ENCODE measurements at regions not wholly inside any gene's neighbourhood (a gene's known extent, or its start where the extent isn't known, plus 50 kb on each side); places are given as distances from the start of the nearest gene placed in this dataset.

DNA sequence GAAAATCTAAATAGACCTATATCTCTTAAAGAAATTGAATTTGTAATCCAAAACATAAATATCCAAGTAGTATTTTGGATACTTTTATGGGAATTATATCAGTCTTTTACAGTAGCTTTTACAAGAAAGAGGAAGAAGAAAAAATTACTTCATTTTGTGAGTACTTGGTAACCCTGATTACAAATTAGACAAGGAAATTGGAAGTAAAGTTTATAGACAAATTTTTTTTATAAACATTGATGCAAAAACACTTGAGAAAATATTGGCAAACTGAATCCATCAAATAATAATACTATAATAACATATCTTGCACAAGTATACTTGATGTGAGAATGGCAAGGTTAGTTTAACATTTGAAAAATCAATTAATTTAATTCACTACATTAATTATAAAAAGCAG, 954.1 kb upstream of the MIR17HG start (continued):
- TF ChIP-seq, protein P1, sequence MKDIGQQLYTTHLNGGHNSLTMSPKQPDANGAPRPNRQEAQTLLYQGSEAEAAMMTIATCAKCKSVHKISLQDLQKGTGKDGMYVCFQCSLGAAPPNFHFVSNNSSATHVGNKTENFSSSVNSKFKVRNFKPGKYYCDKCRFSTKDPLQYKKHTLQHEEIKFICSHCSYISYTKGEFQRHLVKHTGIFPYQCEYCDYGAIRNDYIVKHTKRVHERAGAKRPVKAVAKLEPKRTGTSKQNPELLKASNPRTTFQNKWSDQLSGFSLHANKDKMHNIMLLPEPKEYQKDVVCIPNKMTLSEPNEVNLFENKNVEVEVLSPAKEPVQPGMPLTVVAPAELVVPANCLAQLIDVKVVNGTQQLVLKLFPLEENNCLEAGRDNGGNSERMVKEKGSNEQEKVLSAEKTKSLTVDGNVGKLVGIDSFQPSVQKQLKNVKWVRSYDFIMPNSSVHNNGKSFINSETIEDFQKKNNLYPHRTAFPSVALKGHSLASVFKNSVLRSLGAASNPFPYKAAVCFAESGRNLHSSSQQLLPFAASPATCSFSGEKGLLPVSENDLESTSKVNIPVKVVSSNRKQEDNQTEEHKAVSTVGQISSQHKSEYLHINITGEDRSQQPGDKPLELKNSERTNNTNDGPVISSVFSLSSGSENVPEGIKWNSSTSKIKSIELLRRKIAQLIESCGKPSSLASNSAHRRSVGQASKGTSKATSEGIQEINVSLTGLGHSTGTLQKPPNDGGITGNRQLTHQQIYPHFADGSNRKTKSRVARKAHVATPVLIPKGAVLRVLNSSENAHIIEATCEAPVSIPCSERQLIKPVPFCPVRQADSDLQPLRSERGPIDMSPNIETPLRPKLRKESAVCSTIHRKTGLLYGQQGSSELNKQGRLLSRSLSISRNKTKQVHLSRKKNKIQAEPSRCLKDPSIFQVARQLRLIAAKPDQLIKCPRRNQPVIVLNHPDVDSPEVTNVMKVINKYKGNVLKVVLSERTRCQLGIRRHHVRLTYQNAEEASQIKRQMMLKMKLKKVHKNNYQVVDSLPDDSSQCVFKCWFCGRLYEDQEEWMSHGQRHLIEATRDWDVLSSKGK (CRISPR knock-in tag; IDR thresholded peaks at IDR 0.05) = 0 out of 2 replicates have a peak, but pooled peaks have one; percentile 26
- TF ChIP-seq ZKSCAN3 (CRISPR knock-in tag; IDR thresholded peaks at IDR 0.05) = 0 out of 2 replicates have a peak, but pooled peaks have one; percentile 12
- 0 out of 2 replicates have a peak, but pooled peaks have one; percentile 31 for TF ChIP-seq ZNF717 (CRISPR knock-in tag; IDR thresholded peaks at IDR 0.05)
- 0 out of 2 replicates have a peak, but pooled peaks have one; percentile 22 for TF ChIP-seq ZNF551 (CRISPR knock-in tag; IDR thresholded peaks at IDR 0.05)
- no peak for TF ChIP-seq ZNF586 (CRISPR knock-in tag; conservative IDR thresholded peaks at IDR 0.05)
- 0 out of 4 replicates have a peak, but pooled peaks of 1 of the 2 experiments have one; percentile 17 for TF ChIP-seq MNT (conservative IDR thresholded peaks at IDR 0.05)
- TF ChIP-seq U2AF2 (optimal IDR thresholded peaks at IDR 0.05; ENCODE audit: low read depth, low read length) = peak; percentile 27
- TF ChIP-seq NCOA2 (IDR thresholded peaks at IDR 0.05; ENCODE audit: partially characterized antibody in 2 of 2) = peak in 1 of 2 experiments; percentile 19
- TF ChIP-seq SRSF1 (IDR thresholded peaks at IDR 0.05; ENCODE audit: low read depth, low read length) = 0 out of 2 replicates have a peak, but pooled peaks have one; percentile 83
- TF ChIP-seq TFAM (CRISPR knock-in tag; conservative IDR thresholded peaks at IDR 0.05) = 0 out of 2 replicates have a peak, but pooled peaks have one; percentile 56

Data from K562 (cell line).